Lung microvascular endothelial cell (primary cell): ENCODE measurements at regions not wholly inside any gene's neighbourhood (a gene's known extent, or its start where the extent isn't known, plus 50 kb on each side); places are given as distances from the start of the nearest gene placed in this dataset.
"Not testable (repeated sequence)": the region's sequence is repeated elsewhere in the genome, so short reads cannot be mapped to it uniquely, and the experiment has no call there.

ENCODE experiments used
- DNase-seq, 2 donors: peaks; one replicate each; pipeline versions ENCODE4 v3.0.0 to v3.0.0-alpha.2; 2010; ENCODE audit warnings: low read depth in 2 of 2

DNA sequence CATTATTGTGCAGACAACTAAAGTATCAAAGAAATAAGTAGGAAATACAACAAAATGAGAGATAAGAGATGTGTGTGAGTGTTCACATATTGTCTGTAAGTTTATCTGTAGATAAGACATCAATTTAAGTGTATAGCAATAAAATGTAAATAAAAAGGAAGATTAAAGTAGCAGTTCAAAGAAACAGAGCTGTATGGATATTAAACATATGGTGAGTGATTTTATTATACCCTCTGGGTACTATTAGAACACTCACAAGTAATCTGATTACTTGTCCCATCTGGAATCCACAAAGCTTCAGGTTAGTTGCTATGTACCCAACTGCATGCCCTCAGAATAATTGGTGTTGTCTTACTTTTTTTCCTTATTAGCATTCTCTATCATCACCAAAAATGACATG lies 747.9 kb upstream of the ADGRL3 start:
- no peak for DNase-seq

DNA sequence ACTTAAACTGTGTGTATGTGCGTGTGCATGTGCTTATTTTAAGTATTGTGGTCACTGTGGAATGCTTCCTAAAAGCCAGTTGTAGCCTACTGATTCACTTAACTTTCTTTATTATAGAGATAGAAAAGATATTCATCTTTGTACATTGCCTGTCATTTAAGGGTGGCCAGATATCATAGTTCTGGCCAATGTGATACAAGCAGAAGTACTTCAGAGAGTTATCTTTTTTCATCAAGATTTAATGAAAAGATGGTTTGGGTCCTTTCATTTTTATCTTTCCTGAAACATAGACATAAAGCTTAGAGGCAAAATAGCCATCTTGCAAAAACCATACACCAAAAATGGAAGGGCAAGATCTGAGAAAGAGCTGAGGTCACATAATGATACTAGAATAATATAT lies 744.7 kb upstream of the ADGRL3 start:
- DNase-seq, result no peak

DNA sequence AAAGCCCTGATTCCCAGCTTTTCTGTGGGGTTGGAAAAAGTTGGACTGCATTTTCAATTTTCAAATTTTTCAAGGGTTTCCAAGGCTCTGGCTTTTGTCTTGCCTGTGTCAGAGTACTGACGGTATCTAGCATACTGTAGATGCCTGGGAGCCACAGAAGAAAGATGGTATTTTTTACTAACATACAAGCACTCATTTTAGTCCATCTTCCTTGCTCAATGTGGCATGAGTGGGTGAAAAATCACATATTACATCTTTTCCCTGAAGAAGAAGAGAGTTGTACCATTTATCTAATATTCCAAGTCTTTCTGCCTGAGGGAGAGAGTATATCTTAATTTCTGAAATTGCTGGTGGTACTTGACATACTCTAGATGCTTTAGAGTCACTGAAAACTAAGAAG lies 738.6 kb upstream of the ADGRL3 start:
- no peak for DNase-seq

DNA sequence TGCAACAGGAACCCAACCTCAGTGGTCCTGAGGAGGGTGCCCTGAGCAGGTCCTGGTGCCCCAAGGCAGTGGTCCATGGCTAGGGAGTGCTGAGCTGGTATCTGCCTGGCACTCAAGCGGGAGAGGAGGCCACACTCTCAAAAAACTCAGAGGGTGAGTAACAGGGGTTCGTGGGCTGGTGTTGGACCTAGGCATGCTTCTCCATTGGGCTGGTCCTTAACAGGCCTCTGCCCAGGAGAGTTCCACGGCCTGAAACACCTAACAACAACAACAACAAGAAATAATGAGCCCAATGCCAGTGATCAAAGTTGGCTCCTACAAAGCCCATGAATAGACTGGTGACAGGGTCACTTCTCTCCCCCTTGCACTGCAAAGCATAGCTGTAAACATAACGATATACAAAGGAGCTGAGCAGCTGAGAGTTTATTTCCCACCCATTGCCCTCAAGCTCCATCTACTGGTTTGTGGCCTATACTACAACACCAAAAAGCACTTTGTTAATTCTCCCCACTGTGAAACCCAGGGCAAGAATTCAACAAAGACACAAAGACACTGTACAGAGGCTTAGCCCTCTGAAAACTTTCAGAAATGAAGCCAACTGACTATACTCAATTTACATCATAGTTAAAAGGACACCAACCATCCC lies 736.1 kb upstream of the ADGRL3 start:
- DNase-seq, result no peak

DNA sequence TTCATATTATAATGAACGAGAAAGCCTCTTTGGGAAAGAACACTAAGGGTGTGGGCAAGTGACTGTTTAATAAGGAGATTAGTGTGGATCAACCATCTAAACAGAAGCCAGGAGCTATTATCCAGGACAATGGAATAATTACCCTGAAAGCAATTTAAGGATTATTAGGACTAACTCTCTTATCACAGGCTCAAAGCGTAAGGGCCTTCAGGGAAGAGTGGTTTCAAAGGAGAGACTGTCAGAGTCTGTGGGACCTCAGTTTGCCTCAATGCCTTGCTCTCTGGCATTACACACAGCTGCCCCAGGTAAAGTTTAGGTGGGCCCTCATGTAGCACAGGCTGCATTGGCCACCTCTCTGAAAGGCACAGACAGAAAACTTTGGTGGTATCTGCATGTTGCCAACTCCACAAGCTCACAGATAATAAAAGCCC lies 717.2 kb upstream of the ADGRL3 start:
- DNase-seq, result no peak

DNA sequence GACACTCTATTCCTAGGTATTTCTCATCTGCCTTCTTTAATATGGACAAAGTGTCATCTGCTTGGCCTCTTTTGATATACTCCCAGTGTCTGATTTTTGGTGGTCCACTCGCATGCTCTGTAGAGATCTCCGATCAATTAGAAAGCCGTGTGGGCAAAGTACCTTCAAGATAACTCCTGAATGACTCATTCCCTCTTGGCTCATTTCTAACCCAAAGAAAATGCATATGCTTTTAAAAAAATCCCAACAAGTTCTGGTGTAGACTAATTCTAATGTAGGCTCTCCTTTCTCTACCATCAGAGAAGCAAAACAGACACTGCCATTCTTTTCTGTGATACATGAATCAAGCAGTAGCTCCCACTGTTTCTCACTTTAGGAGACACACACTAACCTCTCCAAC lies 714.9 kb upstream of the ADGRL3 start:
- DNase-seq, result no peak

DNA sequence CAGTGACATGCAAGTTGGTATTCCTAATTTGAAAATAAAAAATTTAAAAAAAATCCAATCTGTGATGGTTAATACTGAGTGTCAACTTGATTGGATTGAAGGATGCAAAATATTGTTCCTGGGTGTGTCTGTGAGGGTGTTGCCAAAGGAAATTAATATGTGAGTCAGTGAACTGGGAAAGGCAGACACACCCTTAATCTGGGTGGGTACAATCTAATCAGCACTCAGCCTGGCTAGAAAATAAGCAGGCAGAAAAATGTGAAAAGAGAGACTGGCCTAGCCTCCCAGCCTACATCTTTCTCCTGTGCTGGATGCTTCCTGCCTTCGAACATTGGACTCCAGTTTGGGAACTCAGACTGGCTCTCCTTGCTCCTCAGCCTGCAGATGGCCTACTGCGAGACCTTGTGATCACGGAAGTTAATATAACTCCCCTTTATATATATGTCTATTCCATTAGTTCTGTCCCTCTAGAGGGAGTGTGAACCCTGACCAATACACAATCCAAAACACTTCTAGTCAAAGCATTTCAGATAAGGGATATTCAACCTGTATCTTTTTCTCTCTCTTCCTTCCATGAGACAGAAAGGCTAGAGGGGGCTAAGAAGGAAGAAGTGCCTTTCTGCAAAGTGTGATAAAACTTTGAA lies 712.9 kb upstream of the ADGRL3 start:
- not testable (repeated sequence) for DNase-seq

DNA sequence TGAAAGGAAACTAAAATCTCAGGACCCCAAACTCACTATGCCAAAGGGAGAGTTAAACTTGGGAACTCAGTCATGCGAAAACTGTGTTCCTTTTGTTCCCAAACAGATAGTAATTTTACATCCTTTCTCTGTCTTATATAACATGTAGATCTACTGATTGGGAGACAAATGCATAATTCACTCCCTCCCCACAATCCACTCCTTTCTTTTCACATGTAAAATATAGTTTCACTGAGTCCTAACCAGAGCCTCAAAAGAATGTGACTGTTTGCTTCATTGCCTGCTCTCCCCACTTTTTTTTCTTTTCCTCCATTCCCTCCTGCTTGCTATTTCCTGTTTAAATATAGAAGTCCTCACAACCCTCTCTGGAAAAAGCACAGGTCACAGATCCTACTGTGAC lies 699.3 kb upstream of the ADGRL3 start:
- DNase-seq, result no peak

DNA sequence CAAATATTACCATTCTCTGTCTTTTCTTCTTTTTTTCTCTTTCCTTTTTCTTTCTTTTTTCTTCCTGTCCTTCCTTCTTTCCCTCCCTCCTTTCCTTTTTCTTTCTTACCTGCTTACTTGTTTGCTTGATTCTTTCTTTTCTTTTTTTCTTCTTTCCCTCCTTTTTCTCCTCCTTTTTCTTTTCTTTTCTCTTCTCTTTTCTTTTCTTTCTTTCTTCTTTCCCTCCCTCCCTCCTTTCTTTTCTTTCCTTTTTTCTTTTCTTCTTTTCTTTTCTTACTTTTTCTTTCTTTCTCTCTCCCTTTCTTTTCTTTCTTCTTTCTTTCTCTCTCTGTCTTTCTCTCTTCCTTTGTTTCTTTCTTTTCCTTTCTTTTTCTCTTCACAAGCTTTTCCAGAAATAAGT lies 697.4 kb upstream of the ADGRL3 start:
- DNase-seq, result no peak

DNA sequence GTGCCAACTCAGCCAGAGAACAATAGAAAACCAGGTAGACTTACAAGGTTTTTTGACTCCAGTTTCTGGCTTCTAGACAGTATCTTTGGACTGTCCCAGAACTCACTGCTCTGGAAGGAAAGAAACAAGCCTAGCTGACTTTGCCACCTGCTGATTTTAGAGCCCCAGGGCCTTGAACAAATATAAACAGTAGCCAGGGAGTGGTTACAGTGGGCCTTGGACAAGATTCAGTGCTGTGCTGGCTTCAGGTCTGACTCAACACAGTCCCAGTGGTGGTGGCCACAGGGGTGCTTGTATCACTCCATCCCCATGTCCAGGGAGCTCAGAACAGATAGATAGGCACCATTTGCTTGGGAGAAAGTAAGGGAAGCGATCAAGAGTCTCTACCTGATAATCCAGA lies 694.1 kb upstream of the ADGRL3 start:
- no peak for DNase-seq

DNA sequence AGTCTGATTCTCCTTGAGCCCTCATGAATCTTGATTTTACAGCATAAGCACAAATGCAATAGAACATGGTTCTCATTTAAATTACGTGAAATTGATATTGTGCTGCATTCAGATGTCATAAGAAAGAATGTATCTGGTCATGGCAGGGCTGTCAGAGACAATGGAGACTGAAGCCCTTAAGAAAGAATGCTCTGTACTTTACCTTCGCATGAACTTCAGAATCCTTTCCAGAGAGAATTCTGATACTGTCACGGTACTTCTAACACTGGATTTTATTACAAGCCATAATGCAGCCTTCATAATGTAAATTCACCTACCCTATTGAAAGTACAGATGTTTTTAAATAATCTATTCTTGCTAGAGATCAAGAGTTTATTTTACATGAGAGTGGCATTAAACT lies 677.9 kb upstream of the ADGRL3 start:
- no peak for DNase-seq

DNA sequence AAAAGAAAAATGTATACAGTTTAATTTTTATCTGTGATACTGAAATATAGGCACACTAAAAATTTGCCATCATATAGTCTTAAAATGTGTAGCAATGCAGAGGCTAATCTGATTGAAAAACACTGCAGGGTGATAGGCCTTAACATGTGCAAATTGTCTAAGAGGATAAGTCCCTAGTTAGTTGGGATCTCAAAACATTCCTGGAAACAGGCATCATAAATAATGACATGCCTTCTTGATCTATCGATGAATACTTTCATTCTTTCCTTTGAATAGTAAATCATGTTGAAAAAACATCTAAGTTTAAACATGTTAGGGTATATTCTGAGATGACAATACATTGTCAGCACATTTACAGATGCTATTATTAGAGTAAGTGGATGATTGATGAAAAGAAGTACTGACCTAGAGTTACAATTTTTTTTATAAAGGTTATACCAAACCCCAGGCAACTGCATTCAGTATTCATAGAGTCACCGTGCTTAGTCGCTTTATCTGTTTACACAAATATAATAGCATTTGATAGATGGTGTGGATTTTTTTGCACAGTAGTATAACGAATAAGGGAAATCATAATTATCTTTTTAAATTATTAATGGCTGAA lies 668.2 kb upstream of the ADGRL3 start:
- no peak for DNase-seq

DNA sequence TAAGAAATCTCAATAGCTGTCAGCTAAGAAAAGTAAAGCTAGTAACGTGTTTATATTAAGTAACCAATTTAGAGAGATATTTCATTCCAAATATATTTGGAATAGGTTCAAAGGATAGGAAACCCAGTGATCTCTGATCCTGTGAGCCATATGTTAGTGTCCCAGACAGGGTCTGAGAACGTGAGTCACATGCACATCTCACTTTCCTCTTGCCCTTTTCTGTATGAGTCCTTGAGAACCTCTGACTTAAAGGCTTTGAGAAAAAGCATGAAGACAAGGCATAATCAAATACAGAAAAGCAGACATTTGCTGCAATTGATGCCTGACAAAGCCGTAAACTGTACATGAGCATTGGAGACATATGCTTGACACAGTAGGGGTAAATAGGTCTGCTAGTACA lies 655.1 kb upstream of the ADGRL3 start:
- no peak for DNase-seq

DNA sequence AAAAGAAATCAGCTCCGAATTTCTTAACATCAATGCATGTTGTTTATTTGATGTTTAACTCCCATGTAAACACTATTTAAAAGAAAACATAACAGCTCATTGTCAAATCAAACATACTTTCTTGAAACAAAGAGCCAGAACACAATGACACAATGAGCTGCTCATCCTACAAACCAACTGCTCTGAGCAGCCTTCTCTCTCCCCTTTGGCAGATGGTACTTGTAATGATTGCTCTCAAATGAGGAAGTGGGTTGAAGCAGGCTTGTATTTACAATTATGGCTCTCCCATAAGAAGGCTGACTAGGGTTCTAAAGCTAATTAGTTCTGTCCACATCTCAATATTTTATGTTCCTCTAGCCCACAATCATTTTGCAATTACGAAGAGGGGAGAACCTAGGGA lies 637.8 kb upstream of the ADGRL3 start:
- no peak for DNase-seq

DNA sequence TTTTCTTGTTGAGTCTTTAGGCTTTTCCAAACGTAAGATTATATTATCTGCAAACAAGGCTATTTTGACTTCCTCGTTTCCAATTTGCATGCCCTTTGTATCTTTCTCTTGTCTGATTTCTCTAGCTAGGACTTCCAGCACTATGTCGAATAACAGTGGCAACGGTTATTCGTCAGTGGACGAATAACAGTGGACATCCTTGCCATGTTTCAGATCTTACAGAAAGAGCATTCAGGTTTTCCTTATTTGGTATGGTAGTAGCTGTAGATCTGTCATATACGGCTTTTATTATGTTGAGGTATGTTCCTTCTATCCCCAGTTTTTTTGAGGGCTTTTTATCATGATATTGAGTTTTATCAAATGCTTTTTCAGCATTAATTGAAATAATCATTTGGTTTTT lies 634.6 kb upstream of the ADGRL3 start:
- DNase-seq, result no peak

DNA sequence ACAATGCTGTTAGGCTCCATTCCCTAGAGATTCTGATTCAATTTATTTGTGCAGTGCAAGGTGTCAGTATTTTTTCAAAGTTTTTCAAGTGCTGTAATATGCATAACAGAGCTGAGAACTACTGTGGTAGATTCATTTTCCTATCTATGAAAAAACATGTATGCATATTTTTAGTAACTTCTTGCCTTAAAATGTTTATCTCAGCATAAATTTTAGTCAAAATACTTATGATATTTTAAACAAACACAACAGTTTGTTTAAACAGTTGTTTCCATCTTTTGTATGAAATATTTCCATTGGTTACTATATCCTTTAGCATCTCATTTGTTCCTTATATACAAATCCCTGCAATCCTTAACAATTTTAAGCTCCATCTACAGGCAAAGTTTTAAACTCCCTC lies 624.8 kb upstream of the ADGRL3 start:
- no peak for DNase-seq

DNA sequence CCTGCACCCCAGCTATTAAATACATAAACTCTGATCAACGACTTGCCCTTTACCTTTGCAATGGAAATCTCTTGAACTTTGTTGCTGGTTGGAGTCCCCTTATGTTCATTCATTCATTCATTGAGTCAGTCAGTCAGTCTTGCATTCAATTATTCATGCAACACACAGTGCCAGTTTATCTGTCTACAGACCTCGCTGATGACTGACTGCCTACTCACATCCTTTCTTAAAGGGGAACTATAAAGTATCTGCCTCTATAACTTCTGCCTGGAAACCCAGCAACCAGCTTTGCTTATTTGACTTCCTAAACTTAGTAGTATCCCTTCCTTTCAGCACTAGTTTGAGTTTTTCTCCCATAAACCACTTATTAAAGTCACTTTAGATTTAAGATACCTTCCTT lies 620.8 kb upstream of the ADGRL3 start:
- DNase-seq, result no peak

DNA sequence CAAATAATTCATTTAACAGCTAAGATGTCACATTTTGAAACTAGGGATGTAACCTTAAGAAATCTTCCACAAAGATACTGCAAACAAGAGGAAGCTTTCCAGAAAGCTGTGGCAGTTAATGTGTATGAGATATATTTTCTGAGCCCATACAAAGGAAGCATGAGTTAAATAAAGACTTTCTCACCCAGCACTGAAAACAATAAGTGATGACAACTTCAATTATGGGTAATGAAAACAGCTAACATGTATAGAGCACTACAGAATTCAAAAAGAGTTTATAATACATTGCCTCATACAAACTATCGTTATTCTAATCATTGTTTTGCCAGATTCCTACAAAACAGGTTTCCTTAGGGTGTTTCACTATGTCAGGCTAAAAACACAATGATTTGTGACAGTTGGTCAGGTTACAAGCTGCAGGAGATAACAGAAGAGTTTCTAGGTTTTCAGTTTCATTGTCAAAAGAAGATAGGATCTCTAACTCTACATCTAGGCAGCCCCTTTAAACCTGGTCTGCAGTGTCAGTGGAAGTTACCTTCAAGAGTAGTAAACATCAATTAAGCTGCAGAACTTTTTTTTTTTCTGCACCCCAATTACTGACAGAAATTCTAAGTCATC lies 618.1 kb upstream of the ADGRL3 start:
- DNase-seq, result no peak

DNA sequence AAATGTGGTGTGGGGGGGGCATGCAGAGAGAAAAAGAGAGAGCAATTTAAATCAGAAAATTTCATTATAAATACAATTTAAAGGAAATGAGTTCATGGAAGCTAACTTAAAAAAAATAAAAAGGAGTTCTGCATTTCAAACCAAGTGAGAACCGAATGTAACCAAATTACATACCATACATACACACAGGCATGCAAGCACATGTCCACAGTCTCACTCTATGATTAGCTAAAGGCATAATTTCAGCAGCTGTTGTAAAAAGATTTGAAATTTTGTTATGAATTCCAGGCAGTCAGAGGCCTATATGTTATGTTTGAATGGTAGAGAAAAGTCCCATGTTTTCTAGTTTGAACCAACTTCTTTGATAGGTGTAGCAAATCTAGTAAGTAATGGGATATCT lies 611.6 kb upstream of the ADGRL3 start:
- DNase-seq, result no peak

DNA sequence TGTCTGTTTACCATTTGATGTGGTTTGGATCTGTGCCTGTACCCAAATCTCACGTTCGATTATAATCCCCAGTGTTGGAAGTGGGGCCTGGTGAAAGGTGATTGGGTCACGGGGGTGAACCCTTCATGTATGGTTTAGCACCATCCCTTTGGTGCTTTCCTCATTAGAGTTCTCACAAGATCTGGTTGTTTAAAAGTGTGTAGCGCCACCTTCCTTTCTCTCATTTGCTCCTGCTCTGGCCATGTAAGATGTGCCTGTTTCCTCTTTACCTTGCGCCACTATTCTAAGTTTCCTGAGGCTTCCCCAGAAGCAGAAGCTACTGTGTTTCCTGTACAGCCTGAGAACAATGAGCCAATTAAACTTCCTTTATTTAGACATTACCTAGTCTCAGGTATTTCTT lies 610.7 kb upstream of the ADGRL3 start:
- DNase-seq, result no peak

DNA sequence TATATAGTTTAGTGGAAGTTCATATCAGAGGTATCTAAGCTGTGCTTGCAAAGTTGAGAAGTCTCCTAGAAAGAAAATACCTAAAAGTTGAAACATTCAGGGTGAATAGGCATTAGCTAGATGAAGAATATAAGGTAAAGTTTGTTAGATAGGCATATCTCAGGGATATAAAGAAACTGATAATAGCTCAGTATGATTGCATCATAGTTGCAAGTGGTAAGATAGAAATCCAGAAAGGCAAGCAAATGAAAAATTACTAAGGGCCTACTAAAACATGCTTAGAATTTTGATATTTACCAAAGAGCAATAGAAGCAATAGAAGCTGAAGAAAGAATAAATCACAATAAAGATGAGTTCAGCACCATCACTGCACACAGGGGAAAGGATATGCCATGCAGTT lies 610.0 kb upstream of the ADGRL3 start:
- DNase-seq, result no peak

DNA sequence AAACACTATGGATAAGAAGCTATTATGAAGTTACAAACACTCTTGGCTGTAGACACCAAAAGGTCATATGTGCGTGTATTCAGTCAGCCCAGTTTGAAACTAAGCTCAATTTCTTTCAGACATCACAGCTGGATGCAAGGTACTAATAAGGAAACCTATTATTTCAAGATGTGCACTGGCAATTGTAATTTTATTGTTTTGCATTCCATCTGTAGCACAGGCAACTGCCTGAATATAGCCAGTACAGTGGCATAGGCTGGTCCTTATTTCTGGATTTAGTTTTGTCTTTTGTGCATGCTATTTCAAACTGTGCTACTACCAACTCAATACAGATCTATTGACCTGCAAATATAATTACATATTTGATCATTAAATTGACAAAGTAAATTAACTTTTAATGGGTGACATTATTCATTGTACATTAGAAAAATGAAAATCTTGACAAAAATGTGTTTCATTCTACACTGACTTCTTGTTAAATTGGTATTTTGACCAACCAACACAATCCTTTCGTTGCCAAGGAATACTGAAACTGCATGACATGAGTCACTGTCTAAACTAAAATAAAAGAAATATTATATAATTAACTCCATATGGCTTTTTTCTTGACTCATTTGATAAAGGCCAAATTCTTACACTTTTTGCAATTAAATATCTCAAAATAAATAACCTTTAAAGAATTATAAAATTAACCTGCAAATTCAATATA lies 594.3 kb upstream of the ADGRL3 start:
- DNase-seq, result no peak
